LoVo (cell line): ENCODE measurements at regions not wholly inside any gene's neighbourhood (a gene's known extent, or its start where the extent isn't known, plus 50 kb on each side); places are given as distances from the start of the nearest gene placed in this dataset.

Experiments
- DNase-seq: peaks from one replicate; pipeline ENCODE4 v3.0.0-alpha.2; 2016; ENCODE audit warnings: low spot score

DNA sequence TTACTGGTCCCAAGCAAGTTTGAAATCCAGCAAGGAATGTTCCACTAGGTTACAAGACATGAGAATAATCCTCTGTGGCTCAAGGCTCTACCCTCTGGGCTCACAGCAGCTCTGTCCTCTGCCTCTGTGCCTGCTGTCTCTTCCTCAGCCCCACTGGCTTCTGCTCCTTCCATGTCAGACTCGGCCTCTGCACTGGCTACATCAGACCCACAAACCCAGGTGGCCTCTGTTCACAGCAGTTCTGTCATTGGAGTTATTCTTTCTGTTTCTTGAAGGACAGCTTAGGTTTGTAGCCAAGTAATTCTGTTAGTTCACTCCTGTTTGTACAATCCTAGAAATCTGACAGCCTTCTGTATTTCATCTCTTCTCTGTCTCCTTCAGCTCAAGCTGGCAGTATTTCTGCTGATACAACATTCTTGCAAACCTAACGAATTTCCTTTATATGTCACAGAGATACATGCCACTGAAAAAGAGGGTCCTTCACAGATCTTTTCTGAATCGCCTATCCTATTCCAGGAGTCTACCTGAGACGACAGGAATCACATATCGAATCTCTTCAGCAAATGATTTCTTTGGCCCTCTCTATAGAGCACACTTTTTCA, 227.8 kb upstream of the PLSCR5 start:
- DNase-seq: no peak

DNA sequence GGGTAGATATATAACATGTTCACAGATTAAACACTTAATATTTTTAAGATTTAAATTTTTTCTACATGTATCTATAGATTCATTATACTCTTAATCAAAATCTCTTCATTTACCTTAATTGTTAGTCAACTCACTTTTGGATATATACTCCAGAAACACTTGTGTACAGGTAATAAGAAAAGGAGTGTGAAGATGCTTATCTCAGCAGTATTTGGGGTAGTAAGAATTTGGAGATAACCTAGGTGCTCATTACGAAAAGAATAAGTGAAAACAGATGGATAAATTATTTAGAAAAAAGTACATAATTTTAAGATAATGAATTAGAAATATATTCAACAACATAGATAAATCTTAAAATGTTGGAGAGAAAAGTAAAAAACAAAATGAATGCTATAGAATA, 226.5 kb upstream of the PLSCR5 start:
- DNase-seq: no peak

DNA sequence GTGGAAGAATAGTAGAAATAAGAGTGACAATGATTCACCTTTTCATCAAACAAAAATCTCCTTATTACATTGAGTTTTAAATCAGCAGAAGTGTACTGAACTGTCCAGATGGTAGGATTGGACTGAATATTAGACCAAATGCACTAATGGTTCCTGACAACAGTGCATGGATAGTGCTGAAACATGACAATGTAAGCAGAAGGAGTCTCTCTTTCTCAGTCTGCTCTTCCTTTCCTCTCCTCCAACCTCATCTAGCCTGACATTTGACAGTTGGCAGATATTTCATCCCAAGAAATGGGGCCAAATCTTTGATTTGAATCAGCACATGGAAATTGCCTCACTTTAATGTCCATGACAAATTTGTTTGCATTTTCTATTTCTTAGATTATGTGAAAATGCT, 225.1 kb upstream of the PLSCR5 start:
- DNase-seq: no peak

DNA sequence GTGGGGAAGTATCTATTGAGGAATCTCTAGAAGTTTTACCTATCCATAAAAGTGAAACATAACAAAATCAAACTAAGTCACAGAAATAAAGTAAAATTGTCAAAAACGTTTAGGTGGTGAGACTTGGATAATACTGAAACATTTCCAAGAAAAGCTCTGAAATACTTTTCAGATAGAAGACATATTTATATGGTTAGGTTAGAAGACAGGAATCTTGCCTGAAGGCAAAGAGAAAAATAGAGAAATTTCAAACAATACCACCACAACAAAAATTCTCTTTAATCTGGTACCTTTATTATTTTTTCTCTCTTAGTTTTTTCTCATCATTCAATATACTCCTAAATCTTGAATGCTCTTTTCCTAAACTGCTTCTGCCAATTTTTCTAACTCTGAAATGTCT, 222.7 kb upstream of the PLSCR5 start:
- no peak for DNase-seq

DNA sequence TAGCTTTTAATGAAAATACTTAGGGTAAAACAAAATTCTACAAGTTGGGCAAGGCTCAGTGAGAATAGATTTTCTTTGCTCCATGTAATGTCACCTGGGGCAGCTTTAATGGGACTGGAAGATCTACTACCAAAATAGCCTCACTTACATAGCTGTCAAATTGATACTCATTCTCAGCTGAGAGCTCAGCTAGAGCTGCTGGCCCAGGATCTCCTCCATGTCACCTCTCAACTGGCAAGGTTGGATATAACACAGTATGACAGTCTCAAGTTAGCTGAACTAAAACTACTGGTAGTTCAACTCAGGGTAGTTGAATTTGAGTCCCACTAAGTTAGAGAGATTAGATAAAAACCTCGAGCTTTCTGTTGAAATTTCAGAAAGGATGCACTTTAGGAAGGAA, 218.5 kb upstream of the PLSCR5 start:
- DNase-seq: no peak

DNA sequence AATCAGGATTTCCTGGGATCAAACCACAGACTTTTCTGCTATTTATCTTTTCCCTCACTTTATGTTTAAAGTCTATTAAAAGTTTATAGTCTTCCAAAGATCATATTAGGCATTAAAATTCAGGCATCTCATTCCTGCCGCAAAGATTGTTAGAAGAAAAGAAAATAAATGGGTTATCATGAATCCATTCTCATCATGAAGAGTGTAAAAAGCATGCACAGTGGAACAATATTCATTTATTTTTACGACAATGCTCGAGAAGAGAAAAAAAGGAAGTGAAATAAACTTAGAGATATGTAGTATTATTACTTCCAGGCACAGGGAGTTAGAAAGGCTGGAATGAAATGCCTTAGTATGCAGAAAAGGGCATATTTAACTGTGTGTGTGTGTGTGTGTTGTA, 213.7 kb upstream of the PLSCR5 start:
- DNase-seq: no peak

DNA sequence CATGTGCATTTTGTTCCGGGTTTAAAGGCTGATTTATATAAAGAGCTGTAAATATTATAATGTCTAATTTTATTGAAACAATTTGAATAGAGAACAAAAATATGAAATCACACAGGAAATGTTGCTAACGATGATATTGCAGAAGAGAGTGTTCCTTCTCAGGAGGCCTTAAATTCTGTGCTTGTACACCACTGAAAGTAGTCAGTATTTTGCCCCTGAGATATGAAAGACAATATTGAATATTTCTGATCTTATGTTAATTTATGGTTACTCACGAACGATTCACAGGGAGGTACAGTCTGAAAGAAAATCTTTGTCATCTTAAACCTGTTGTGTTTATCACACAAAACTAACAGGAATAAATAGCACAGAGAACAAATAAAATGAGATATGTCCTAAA, 213.2 kb upstream of the PLSCR5 start:
- no peak for DNase-seq

DNA sequence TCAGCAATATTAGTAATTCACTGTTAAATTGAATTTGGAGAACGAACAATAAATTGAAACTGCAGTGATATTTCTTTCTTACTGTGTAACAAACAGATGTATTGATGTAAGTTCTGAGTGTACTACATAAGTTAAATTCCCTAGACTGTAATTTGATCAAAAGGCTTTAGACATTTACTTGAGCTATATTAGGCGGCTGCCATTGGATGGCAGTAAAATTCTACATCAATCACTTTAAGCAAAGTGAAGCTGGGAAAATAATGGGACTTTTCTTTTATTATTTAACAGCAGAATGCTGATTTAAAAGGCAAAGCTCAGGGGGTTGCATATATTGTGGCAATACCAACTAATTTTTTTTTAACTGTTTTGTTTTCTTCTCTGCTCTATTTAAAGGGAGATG, 212.6 kb upstream of the PLSCR5 start:
- no peak for DNase-seq

DNA sequence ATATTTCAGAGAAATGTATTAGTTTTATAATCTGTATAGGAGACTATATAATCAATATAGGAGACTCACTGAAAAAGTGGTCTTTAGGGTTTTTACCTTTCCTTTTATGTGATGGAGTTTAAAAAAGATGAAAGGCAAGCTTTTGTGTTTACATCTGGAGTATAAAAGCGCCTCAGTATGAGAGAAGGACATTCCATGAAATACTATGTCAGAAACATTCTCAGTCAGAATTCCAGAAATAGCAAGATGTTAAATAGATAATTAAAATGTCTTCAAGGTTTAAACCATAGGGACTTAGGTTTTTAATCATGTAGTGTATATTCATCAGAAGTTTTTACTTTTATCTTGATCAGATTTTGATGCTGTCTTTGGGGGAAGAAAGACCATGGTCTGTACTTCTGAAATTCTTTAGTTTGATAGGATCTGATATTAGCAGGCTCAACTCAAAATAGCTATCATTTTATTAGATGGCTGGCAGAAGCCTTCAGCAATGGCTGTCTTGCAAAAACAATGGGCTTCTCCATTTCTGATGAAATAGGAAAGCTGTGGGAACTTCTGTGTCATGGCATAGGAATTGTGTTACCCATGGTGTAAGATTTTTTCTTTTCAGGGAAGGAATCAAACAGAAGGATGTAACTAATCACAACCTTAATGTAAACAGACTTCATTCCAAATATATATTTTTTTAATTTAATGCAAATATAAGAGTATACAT, 209.6 kb upstream of the PLSCR5 start:
- DNase-seq: no peak

DNA sequence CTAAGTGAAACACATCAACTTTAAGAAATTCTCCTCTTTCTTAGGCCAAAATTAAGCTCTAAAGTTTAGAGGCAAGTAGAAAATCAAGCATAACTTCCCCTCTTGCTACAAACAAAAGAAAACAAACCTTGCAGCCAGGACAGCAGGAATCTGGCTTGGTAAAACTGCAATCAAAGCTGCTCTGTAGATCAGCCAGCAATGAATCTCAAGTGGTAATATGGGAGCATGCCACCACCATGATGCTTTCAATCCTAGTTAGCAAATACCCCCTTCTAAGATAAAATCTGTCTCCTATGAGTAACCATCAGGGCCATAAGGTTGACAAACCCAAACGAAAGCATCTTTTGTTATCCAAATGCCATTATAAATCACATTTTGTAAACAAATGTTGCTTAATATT, 208.3 kb upstream of the PLSCR5 start:
- no peak for DNase-seq

DNA sequence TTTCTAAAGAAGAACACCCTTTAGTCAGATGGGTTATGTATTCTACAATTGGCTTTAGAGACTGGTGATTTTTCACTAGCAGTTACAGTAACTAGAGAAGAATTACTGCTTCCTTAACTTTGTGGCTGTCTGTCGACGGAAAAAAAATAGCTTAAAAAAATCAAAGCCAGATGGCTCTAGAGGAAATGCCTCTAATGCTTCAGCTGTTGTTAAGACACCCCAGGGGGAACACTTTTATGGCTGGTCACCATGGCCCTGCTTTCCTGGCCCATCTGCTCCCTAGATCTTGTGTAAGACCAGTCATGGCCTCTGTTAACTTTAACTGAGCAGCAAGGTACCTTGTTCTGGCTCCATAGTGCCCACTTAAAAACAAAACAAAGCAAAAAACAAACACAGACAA, 198.6 kb upstream of the PLSCR5 start:
- DNase-seq: no peak

DNA sequence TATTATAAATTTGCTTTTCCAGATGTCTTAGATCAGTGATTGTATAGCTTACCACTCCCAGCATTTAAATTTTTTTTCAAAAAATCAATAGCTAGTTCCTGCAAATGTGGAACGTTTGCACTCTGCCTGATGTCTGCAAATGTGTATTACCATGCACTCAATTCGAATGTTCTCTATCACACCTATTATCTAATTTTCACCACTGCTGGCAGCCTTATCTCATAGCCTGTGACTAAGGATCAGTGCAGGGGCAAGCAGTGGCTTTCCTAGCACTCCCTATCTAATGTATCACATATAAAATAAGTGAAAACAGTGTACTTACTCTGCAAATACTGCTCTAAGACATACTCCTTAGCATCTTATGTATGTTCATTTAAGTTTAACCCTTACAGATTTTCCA, 196.3 kb upstream of the PLSCR5 start:
- DNase-seq: no peak

DNA sequence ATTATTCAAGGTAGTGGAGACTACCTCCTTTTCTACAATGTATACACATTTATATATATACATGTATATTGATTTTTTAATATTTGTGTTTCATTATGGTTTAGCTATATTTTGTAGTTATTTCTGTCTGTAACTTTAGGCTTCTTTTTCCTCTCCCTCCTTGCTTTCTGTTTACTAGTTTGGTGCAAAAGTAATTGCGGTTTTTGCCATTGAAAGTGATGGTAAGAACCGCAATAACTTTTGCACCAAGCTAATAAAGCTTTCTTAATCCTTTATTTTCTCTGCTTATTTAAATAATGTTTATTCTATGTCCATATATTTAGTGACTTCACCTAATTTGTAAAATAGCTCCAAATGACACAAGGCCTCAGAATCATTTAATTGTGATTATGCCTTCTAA, 195.3 kb upstream of the PLSCR5 start:
- DNase-seq: no peak

DNA sequence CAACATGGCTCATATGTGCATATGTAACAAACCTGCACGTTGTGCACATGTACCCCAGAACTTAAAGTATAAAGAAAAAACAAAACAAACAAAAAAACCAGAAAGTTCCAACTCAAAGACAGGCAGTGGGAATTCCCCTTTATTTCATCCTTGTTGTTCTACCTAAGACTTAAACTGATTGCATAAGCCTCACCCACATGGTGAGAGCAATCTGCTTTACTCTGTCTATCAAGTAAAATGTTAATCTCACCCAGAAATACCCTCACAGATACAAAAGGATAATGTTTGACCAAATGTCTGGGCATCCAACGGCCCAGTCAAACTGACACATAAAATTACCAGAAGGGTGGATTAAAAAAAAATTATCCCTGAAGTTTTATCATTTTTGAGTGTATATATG, 190.9 kb upstream of the PLSCR5 start:
- DNase-seq: no peak

DNA sequence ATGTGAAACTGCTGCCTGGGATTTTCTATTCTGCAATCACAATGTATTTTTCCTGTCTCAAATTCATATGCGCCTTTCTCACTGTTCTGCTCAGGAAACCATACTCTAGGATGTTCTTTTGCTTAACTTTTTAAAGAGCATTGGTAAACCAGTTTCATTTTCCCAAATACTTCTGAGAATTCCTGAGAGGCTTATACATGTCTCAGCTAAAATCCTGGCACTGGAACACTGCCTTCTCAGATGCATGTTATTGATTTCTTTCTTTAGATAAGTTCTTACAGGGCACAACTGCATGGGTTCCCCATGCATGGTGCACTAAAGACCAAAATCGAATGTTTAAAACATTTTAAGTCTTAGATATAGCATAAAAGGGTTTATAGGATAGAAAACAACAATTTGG, 178.3 kb upstream of the PLSCR5 start:
- DNase-seq: no peak

DNA sequence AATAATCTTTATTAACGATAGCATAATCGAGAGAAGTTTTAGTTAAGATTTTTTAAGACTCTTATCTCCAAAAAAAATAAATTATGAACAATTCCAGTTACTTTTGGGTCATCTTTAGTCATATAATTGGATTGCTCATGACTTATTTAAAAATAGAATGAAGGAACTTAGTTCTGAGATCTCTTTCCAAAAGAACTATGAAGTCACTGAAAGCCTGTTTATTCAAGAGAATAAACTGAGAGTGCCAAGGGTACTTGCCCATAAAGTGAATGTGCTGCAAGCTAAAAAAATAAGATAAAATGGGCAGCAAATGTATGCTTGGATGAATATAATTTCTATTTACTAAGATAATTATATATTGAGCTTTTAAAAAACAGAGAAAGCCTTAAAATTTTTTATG, 176.5 kb upstream of the PLSCR5 start:
- no peak for DNase-seq

DNA sequence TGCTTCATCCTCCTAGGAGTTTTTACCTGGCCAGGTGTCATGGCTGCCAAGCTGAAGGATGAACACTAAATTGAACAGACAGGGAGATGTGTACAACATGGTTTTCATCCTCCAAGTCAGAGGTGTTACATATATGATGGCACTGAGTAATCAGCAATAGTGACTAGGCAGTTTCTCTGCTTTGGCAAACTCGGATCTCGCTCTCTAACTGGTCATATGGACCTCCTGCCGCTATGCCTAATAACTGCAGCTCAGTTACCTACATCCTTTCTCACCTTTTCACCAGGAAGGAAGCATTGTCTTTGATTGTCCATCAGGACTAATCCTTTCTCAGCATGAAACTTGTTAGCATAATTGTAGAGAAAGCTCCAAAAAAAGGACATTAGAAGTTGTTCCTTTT, 175.9 kb upstream of the PLSCR5 start:
- DNase-seq: no peak

DNA sequence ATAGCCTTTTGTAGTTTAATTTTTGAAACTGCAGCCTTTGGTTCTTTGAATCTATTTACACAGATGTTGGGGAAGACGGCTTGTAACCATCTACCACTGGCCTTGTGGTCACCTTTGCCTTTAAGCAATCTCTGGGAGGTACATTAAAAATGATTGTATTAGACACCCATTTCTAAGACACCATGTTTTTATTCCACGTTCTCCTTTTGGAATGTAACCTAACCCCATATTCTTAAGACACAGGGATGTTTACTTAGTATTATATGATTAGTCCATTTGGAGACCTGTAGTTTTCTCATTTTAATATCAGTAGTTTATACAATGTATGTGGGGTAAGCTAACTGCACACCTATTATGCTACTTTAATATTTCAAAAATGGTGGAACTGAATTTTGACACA, 175.1 kb upstream of the PLSCR5 start:
- no peak for DNase-seq

DNA sequence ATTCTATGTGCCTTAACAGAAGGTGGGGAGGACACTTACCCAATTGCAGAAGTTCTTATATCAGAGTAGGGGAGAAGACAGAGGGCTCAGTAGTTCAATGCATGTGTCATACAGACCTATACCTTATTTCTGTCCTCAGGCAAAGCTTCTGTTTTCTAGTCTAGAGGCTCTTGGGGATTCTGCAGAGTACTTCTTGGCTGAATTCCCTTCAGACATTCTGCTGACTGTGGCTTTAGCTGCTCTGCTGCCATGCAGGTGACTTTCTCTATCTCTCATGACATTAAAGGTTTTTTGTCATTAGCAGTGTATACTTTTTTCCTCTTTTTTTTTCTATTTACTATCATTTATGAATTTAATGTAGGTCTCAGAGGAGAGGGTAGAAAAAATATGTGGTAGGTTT, 172.8 kb upstream of the PLSCR5 start:
- DNase-seq: no peak

DNA sequence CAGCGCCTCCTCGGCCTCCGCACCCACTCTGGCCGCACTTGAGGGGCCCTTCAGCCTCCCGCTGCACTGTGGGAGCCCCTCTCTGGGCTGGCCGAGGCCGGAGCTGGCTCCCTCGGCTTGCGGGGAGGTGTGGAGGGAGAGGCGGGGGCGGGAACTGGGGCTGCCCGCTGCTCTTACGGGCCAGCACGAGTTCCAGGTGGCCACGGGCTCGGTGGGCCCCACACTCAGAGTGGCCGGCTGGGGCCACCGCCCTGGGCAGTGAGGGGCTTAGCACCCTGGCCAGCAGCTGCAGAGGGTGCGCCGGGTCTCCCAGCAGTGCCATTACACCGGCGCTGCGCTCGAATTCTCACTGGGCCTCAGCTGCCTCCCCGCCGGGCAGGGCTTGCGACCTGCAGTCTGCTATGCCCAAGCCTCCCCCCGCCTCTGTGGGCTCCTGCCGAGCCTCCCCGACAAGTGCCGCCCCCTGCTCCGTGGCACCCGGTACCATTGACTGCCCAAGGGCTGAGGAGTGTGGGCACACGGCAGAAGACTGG, 167.1 kb upstream of the PLSCR5 start:
- no peak for DNase-seq

DNA sequence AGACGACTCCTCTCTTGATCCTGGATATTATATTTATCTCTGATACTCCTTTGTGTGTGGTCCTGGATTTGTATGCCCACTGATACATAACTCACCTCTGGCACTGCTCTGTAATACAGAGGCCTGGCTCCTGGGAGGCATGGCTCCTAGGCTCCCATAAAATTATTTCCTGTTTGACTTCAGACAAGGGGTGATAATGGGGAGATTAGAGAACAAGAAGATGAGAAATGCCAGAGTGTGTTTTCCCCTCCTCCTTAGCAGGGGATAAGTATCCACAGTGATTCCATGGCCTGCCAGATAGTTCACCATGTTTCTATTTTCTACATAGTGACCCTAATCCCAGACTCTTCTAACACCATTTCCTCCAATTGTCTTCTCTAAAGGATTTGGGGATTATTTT, 165.7 kb upstream of the PLSCR5 start:
- DNase-seq: no peak

DNA sequence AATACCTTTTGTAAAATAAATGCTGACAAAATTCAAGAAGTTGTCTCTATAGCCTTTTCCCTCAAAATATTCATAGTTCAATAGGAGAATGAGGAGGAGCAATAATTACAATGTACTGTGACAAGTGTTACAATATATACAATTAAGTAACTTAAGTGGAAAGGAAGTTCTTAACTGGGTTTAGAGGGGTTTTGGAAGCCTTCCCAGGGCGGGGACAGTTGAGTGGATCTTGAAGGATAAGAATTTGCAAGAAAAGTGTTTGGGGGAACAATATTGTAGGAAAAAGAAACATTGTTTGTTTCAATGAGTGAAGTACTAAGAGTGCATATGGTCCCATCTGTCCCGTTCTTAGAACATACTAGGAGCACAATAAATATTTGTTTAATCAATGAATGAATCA, 165.2 kb upstream of the PLSCR5 start:
- DNase-seq: no peak

DNA sequence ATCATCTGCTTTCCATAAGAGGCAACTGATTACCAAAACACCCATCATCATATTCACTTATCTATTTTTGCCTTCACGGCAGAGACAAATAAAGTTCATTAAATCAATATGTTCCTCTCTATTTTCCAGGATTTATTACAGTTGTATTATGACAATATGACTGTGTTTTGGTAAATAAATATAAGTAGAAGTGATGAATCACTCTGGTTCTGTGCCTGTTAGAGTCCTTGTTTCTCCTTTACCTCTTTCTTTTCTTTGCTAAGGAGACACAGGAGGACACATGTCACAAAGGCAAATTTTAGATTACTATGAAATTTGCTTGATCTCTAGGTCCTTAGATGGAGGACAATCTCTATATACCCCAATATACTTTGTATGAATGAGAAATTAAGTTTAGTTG, 152.6 kb upstream of the PLSCR5 start:
- no peak for DNase-seq

DNA sequence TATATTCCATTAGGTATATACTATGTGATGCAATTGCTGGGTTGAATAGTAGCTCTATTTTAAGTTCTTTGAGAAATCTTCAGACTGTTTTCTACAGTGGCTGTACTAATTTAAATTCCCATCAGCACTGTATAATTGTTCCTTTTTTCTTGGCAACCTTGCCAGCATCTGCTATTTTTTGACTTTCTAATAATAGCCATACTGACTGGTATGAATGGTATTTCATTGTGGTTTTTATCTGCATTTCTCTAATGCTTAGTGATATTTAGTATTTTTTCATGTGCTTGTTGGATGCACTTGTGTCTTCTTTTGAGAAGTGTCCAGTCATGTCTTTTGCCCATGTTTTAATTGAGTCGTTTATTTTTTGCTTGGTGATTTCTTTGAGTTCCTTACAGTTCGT, 145.1 kb upstream of the PLSCR5 start:
- DNase-seq: no peak
